IMR-90 (cell line): ENCODE measurements at regions not wholly inside any gene's neighbourhood (a gene's known extent, or its start where the extent isn't known, plus 50 kb on each side); places are given as distances from the start of the nearest gene placed in this dataset.
"Not testable (repeated sequence)": the region's sequence is repeated elsewhere in the genome, so short reads cannot be mapped to it uniquely, and the experiment has no call there.

Source experiments
- ATAC-seq: fragments of 200-7000 bp; cut with Tn5 transposase; 2 replicates; pipeline ENCODE4 v1.9.1; 2020; ENCODE audit warnings: low read depth, mild to moderate bottlenecking, moderate library complexity
- BruUV-seq: library from RNA; stranded (reverse); fragments of 400-500 nt; replicated peaks from 2 replicates; lab custom pipeline; 2021; lab: Mats Ljungman, UMichigan
- CTCF ChIA-PET: fragments of 300-600 bp; formaldehyde crosslinking; extraction: SDS; loops from one replicate; lab custom pipeline; 2021; ENCODE audit warnings: antibody characterized with exemption; lab: Yijun Ruan, JAX
- POLR2A ChIA-PET: fragments of 300-600 bp; sonication (Branson Sonifier 250); formaldehyde crosslinking; loops from one replicate; lab custom pipeline; 2022; ENCODE audit warnings: antibody characterized with exemption; ENCODE audit not compliant: unreplicated experiment; lab: Charles Lee
- DNase-seq: peaks from one replicate; pipeline ENCODE4 v3.0.0; 2013
- H2AFZ ChIP-seq: replicated peaks from 2 replicates; pipeline ENCODE3; 2013; ENCODE audit warnings: low read length, mild to moderate bottlenecking; ENCODE audit not compliant: poor library complexity
- H2AK5ac ChIP-seq: 2 replicates; pipeline ENCODE4 v1.6.1; 2013; ENCODE audit warnings: low read depth, low read length, inconsistent platforms
- H2AK9ac ChIP-seq: replicated peaks from 2 replicates; pipeline ENCODE3; 2013; ENCODE audit warnings: mild to moderate bottlenecking, low read depth, low read length, moderate library complexity; ENCODE audit not compliant: poor library complexity
- H2BK120ac ChIP-seq: 2 replicates; pipeline ENCODE4 v1.6.1; 2013; ENCODE audit warnings: low read depth, low read length, inconsistent platforms
- H2BK15ac ChIP-seq: 3 replicates; pipeline ENCODE4 v1.6.1; 2013; ENCODE audit warnings: low read depth, low read length, inconsistent platforms
- H2BK20ac ChIP-seq: 2 replicates; pipeline ENCODE4 v1.6.1; 2013; ENCODE audit warnings: low read depth, mild to moderate bottlenecking, inconsistent platforms, low read length, moderate library complexity
- H2BK5ac ChIP-seq: 2 replicates; pipeline ENCODE4 v1.6.1; 2013; ENCODE audit warnings: mild to moderate bottlenecking, low read depth, low read length, inconsistent platforms; ENCODE audit not compliant: poor library complexity, severe bottlenecking
- H3K14ac ChIP-seq: replicated peaks from 2 replicates; pipeline ENCODE4 v1.6.1; 2013; ENCODE audit warnings: low read depth, low read length, inconsistent platforms
- H3K18ac ChIP-seq: 2 replicates; pipeline ENCODE4 v1.6.1; 2013; ENCODE audit warnings: low read depth, low read length, control low read depth
- H3K23ac ChIP-seq: 2 replicates; pipeline ENCODE4 v1.6.1; 2013; ENCODE audit warnings: low read depth, low read length, inconsistent platforms
- H3K27ac ChIP-seq: 2 replicates; pipeline ENCODE4 v1.5.1; 2013; ENCODE audit warnings: mild to moderate bottlenecking, control low read depth, low read length; ENCODE audit not compliant: insufficient read depth
- H3K27me3 ChIP-seq: 2 replicates; pipeline ENCODE4 v1.6.1; 2013; ENCODE audit warnings: low read length; ENCODE audit not compliant: control insufficient read depth, insufficient read depth
- H3K36me3 ChIP-seq: 2 replicates; pipeline ENCODE4 v1.6.1; 2013; ENCODE audit warnings: low read length, mixed read lengths; ENCODE audit not compliant: control insufficient read depth, insufficient read depth
- H3K4ac ChIP-seq: 2 replicates; pipeline ENCODE4 v1.6.1; 2013; ENCODE audit warnings: low read depth, low read length, inconsistent platforms
- H3K4me1 ChIP-seq: 2 replicates; pipeline ENCODE4 v1.6.1; 2013; ENCODE audit warnings: low read length, mixed read lengths; ENCODE audit not compliant: control insufficient read depth, insufficient read depth
- H3K4me2 ChIP-seq: 2 replicates; pipeline ENCODE4 v1.6.1; 2013; ENCODE audit warnings: low read depth, mild to moderate bottlenecking, control low read depth, low read length, moderate library complexity
- H3K4me3 ChIP-seq: 2 replicates; pipeline ENCODE4 v1.5.1; 2013; ENCODE audit warnings: low read depth, mild to moderate bottlenecking, control low read depth, low read length, moderate library complexity; ENCODE audit not compliant: insufficient read depth
- H3K56ac ChIP-seq: 2 replicates; pipeline ENCODE4 v1.6.1; 2013; ENCODE audit warnings: low read length, inconsistent platforms; ENCODE audit not compliant: insufficient read depth; ENCODE audit errors: extremely low read depth
- H3K79me1 ChIP-seq, 2 experiments: 2 replicates each; pipeline ENCODE4 v1.6.1; 2013; ENCODE audit warnings: low read length in 2 of 2, inconsistent platforms in 1 of 2, low read depth in 1 of 2
- H3K9ac ChIP-seq: 2 replicates; pipeline ENCODE4 v1.6.1; 2013; ENCODE audit warnings: low read depth, low read length, control low read depth
- H3K9me1 ChIP-seq: 2 replicates; pipeline ENCODE4 v1.6.1; 2013; ENCODE audit warnings: low read length, inconsistent platforms; ENCODE audit not compliant: insufficient read depth
- H3K9me3 ChIP-seq: 2 replicates; pipeline ENCODE4 v1.6.1; 2013; ENCODE audit warnings: low read length; ENCODE audit not compliant: control insufficient read depth, insufficient read depth
- H4K20me1 ChIP-seq: 2 replicates; pipeline ENCODE4 v1.6.1; 2013; ENCODE audit warnings: low read length, inconsistent platforms; ENCODE audit not compliant: insufficient read depth
- H4K5ac ChIP-seq: 2 replicates; pipeline ENCODE4 v1.6.1; 2013; ENCODE audit warnings: mild to moderate bottlenecking, low read depth, low read length, control low read depth
- H4K8ac ChIP-seq, 2 experiments: 2 replicates each; pipeline ENCODE4 v1.6.1; 2013; ENCODE audit warnings: low read depth in 2 of 2, low read length in 2 of 2, control low read depth in 1 of 2, inconsistent platforms in 1 of 2
- H4K91ac ChIP-seq: 2 replicates; pipeline ENCODE4 v1.6.1; 2013; ENCODE audit warnings: low read depth, low read length, inconsistent platforms; ENCODE audit not compliant: insufficient read depth
- MAZ ChIP-seq: IDR thresholded peaks from 2 replicates; pipeline ENCODE4 v1.6.1; 2012; ENCODE audit warnings: low read depth, mild to moderate bottlenecking, low read length, improper control_type of control experiment, moderate library complexity, borderline replicate concordance
- RCOR1 ChIP-seq: IDR thresholded peaks from 2 replicates; pipeline ENCODE4 v1.6.1; 2012; ENCODE audit warnings: mild to moderate bottlenecking, low read length, improper control_type of control experiment; ENCODE audit not compliant: insufficient replicate concordance
- WGBS, 2 experiments: methylation state at CpG; one replicate each; pipeline versions ENCODE4 v1.1.5 to v1.1.7; 2013; ENCODE audit warnings: missing lambda C conversion rate in 2 of 2; ENCODE audit not compliant: insufficient read length in 1 of 2; ENCODE audit errors: extremely low coverage in 2 of 2; 5-methylcytosine and 5-hydroxymethylcytosine counted together
- dilution Hi-C: fragments of 300-500 bp; cut with HindIII; formaldehyde crosslinking; loops from one replicate; pipeline ENCODE4 v1.14.3; 2018; ENCODE audit warnings: low sequenced_read_pairs; ENCODE audit not compliant: unreplicated experiment
- in situ Hi-C: fragments of 300-500 bp; cut with MboI; formaldehyde crosslinking; loops from 3 replicates; pipeline ENCODE4 v1.14.3; 2019; ENCODE audit warnings: low sequenced_read_pairs, inconsistent platforms, mixed read lengths
- intact Hi-C: fragments of 100-400 bp; cut with micrococcal nuclease; formaldehyde crosslinking; loops from 2 replicates; pipeline ENCODE4 v1.10.0; 2022
- TF ChIP-seq, protein P1 (sequence below): conservative IDR thresholded peaks from 2 replicates; pipeline ENCODE4 v1.5.1; 2012; ENCODE audit warnings: mild to moderate bottlenecking, low read depth, low read length, improper control_type of control experiment

- no peaks in the 10 kb centered on the region for H3K36me3 ChIP-seq
- dilution Hi-C loops = no loop called here
- H3K4me1 ChIP-seq = no peaks in the 10 kb centered on the region
- no peak overlapping the region for H3K4me3 ChIP-seq
- H3K9me1 ChIP-seq = no peaks in the 10 kb centered on the region
- no peak overlapping the region for H4K91ac ChIP-seq
- no peak overlapping the region for H3K18ac ChIP-seq
- H3K9ac ChIP-seq = no peak overlapping the region
- H3K27me3 ChIP-seq = no peaks in the 10 kb centered on the region
- TF ChIP-seq MAZ (no peak), RCOR1 (no peak)
- TF ChIP-seq, protein P1, sequence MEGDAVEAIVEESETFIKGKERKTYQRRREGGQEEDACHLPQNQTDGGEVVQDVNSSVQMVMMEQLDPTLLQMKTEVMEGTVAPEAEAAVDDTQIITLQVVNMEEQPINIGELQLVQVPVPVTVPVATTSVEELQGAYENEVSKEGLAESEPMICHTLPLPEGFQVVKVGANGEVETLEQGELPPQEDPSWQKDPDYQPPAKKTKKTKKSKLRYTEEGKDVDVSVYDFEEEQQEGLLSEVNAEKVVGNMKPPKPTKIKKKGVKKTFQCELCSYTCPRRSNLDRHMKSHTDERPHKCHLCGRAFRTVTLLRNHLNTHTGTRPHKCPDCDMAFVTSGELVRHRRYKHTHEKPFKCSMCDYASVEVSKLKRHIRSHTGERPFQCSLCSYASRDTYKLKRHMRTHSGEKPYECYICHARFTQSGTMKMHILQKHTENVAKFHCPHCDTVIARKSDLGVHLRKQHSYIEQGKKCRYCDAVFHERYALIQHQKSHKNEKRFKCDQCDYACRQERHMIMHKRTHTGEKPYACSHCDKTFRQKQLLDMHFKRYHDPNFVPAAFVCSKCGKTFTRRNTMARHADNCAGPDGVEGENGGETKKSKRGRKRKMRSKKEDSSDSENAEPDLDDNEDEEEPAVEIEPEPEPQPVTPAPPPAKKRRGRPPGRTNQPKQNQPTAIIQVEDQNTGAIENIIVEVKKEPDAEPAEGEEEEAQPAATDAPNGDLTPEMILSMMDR = no peak
- no peak overlapping the region for H4K8ac ChIP-seq
- H4K5ac ChIP-seq = no peak overlapping the region
- no peaks in the 10 kb centered on the region for H3K9me3 ChIP-seq
- H3K23ac ChIP-seq = no peak overlapping the region
- H2BK20ac ChIP-seq = no peak overlapping the region
- no peaks in the 10 kb centered on the region for H3K79me1 ChIP-seq
- no peak overlapping the region for H3K27ac ChIP-seq
- no peak overlapping the region for H3K4me2 ChIP-seq
- H2BK5ac ChIP-seq = no peak overlapping the region
- no peak overlapping the region for H2AFZ ChIP-seq
- WGBS, 2 experiments = no CpG with 5 or more reads among the region's 1 CpG
- intact Hi-C loops = no loop called here
- H2BK120ac ChIP-seq = no peak overlapping the region
- H3K14ac ChIP-seq = no peak overlapping the region
- ChIA-PET CTCF (no interaction called here), POLR2A (no interaction called here)
- ATAC-seq (no peak), DNase-seq (no peak)
- no peak overlapping the region for H3K56ac ChIP-seq
- H4K20me1 ChIP-seq = no peaks in the 10 kb centered on the region
- H2AK9ac ChIP-seq = no peak overlapping the region
- in situ Hi-C loops = no loop called here
- no TSS peak for BruUV-seq
- H3K4ac ChIP-seq = no peak overlapping the region
- no peak overlapping the region for H2AK5ac ChIP-seq
- H2BK15ac ChIP-seq = no peak overlapping the region
Observed at GRCh38 chr6:117795234-117795633, 111.8 kb upstream of the SLC35F1 start.

DNA sequence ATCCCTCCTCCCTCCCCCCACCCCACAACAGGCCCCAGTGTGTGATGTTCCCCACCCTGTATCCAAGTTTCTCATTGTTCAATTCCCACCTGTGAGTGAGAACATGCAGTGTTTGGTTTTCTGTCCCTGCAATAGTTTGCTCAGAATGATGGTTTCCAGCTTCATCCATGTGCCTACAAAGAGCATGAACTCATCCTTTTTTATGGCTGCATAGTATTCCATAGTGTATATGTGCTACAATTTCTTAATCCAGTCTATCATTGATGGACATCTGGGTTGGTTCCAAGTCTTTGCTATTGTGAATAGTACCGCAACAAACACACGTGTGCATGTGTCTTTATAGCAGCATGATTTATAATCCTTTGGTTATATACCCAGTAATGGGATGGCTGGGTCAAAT is 108.2 kb upstream of the SLC35F1 start:
- H4K91ac ChIP-seq, H3K56ac ChIP-seq, H4K20me1 ChIP-seq, H4K8ac ChIP-seq, H3K79me1 ChIP-seq, H3K9me1 ChIP-seq, H4K5ac ChIP-seq, in situ Hi-C loops, ATAC-seq, H3K4me2 ChIP-seq, H2AFZ ChIP-seq, H3K4me3 ChIP-seq, H3K27me3 ChIP-seq, H3K9me3 ChIP-seq, H2AK5ac ChIP-seq, H2BK120ac ChIP-seq, DNase-seq, H3K27ac ChIP-seq, intact Hi-C loops, dilution Hi-C loops, H3K9ac ChIP-seq, H2BK15ac ChIP-seq, H2BK20ac ChIP-seq, H3K18ac ChIP-seq, H2BK5ac ChIP-seq, H3K36me3 ChIP-seq, H3K14ac ChIP-seq, H3K23ac ChIP-seq, H2AK9ac ChIP-seq, H3K4me1 ChIP-seq, CTCF ChIA-PET, POLR2A ChIA-PET, BruUV-seq, H3K4ac ChIP-seq: not testable (repeated sequence)
- no CpG with 5 or more reads among the region's 2 CpGs for WGBS, 2 experiments
